GM12878 (cell line): ENCODE measurements at regions not wholly inside any gene's neighbourhood (a gene's known extent, or its start where the extent isn't known, plus 50 kb on each side); places are given as distances from the start of the nearest gene placed in this dataset.

Experiments
- ATAC-seq: fragments of 200-7000 bp; cut with Tn5 transposase; 3 replicates; pipeline ENCODE4 v1.9.1; 2020; ENCODE audit warnings: mild to moderate bottlenecking, moderate library complexity
- BruUV-seq: library from RNA; stranded (reverse); fragments of 400-500 nt; replicated peaks from 2 replicates; lab custom pipeline; 2021; lab: Mats Ljungman, UMichigan
- CTCF ChIA-PET: fragments of 300-600 bp; sonication (Branson Sonifier 250); formaldehyde crosslinking; extraction: SDS; loops from one replicate; lab custom pipeline; 2021; ENCODE audit warnings: inconsistent platforms; lab: Yijun Ruan, JAX
- POLR2A ChIA-PET: fragments of 350-600 bp; formaldehyde crosslinking; extraction: SDS; loops from one replicate; lab custom pipeline; 2021; ENCODE audit warnings: inconsistent platforms; lab: Charles Lee
- RAD21 ChIA-PET: fragments of 300-600 bp; sonication (Branson Sonifier 250); formaldehyde crosslinking; loops from one replicate; lab custom pipeline; 2023; ENCODE audit warnings: antibody characterized with exemption; ENCODE audit not compliant: unreplicated experiment; lab: Charles Lee
- SMC1A ChIA-PET: fragments of 300-600 bp; sonication (Branson Sonifier 250); formaldehyde crosslinking; loops from one replicate; lab custom pipeline; 2023; ENCODE audit not compliant: unreplicated experiment, uncharacterized antibody; lab: Charles Lee
- DNase-seq: peaks from one replicate; pipeline ENCODE4 v3.0.0-alpha.2; 2011; ENCODE audit warnings: low read depth, low spot score
- FAIRE-seq: peaks from 3 replicates; lab custom pipeline; 2011; peaks lifted over from hg19 to GRCh38; lab: Jason Lieb, UNC
- H2AFZ ChIP-seq: 2 replicates; pipeline ENCODE4 v1.6.0; 2011; ENCODE audit warnings: low read depth, low read length, control low read depth; ENCODE audit not compliant: control insufficient read depth
- H3K27ac ChIP-seq: 2 replicates; pipeline ENCODE4 v1.5.1; 2011; ENCODE audit warnings: control low read depth; ENCODE audit not compliant: control insufficient read depth, insufficient read depth
- H3K27me3 ChIP-seq, 2 experiments: replicated peaks in 1 of 2; 2 replicates each; pipeline versions ENCODE4 v1.6.0 to v1.6.1; 2011; ENCODE audit warnings: low read length in 1 of 2; ENCODE audit not compliant: control insufficient read depth in 2 of 2, insufficient read depth in 2 of 2
- H3K36me3 ChIP-seq, 2 experiments: 2 replicates each; pipeline ENCODE4 v1.5.1; 2011; ENCODE audit warnings: low read length in 1 of 2; ENCODE audit not compliant: control insufficient read depth in 2 of 2, insufficient read depth in 2 of 2
- H3K4me1 ChIP-seq: 2 replicates; pipeline ENCODE4 v1.6.1; 2011; ENCODE audit warnings: mild to moderate bottlenecking, low read length, moderate library complexity, mixed read lengths; ENCODE audit not compliant: control insufficient read depth, insufficient read depth
- H3K4me2 ChIP-seq: 2 replicates; pipeline ENCODE4 v1.6.0; 2011; ENCODE audit warnings: control low read depth; ENCODE audit not compliant: control insufficient read depth, insufficient read depth
- H3K4me3 ChIP-seq: fragments of 200-600 bp; sonication (generic); 2 replicates; pipeline ENCODE4 v1.5.1; 2016
- H3K79me2 ChIP-seq: 2 replicates; pipeline ENCODE4 v1.6.0; 2011; ENCODE audit warnings: low read length; ENCODE audit not compliant: control insufficient read depth, insufficient read depth
- H3K9ac ChIP-seq: 2 replicates; pipeline ENCODE4 v1.8.0; 2011; ENCODE audit warnings: low read length, control low read depth, mixed read lengths; ENCODE audit not compliant: control insufficient read depth, insufficient read depth
- H3K9me3 ChIP-seq: replicated peaks from 3 replicates; pipeline ENCODE4 v1.5.1; 2011; ENCODE audit warnings: mild to moderate bottlenecking, low read length; ENCODE audit not compliant: control insufficient read depth, insufficient read depth
- H4K20me1 ChIP-seq: 2 replicates; pipeline ENCODE4 v1.6.0; 2011; ENCODE audit not compliant: control insufficient read depth, insufficient read depth
- JUND ChIP-seq: IDR thresholded peaks from 2 replicates; pipeline ENCODE4 v1.6.1; 2012; ENCODE audit warnings: low read depth, mild to moderate bottlenecking, low read length, improper control_type of control experiment, moderate library complexity
- POLR2AphosphoS2 ChIP-seq: IDR thresholded peaks from 2 replicates; pipeline ENCODE4 v1.6.1; 2011; ENCODE audit warnings: low read depth, mild to moderate bottlenecking, low read length, improper control_type of control experiment, moderate library complexity
- RUNX3 ChIP-seq: IDR thresholded peaks from 2 replicates; pipeline ENCODE4 v1.6.1; 2012; ENCODE audit warnings: low read length, inconsistent platforms
- WGBS: methylation state at CpG from one replicate; pipeline ENCODE4 v1.1.6; 2016; ENCODE audit warnings: low lambda C conversion rate; ENCODE audit not compliant: insufficient replicate concordance, insufficient coverage; ENCODE audit errors: missing lambda C conversion rate; 5-methylcytosine and 5-hydroxymethylcytosine counted together
- in situ Hi-C: fragments of 300-500 bp; cut with MboI; formaldehyde crosslinking; loops from 9 replicates; pipeline ENCODE4 v1.14.3; 2018; ENCODE audit warnings: mixed read lengths
- intact Hi-C: fragments of 100-400 bp; cut with micrococcal nuclease; formaldehyde crosslinking; loops from one replicate; pipeline ENCODE4 v1.14.2; 2022; ENCODE audit not compliant: unreplicated experiment
- TF ChIP-seq, protein P1 (sequence below): fragments of 450-650 bp; conservative IDR thresholded peaks from 2 replicates; pipeline ENCODE4 v1.6.1; 2017; ENCODE audit warnings: mild to moderate bottlenecking, moderate library complexity

DNA sequence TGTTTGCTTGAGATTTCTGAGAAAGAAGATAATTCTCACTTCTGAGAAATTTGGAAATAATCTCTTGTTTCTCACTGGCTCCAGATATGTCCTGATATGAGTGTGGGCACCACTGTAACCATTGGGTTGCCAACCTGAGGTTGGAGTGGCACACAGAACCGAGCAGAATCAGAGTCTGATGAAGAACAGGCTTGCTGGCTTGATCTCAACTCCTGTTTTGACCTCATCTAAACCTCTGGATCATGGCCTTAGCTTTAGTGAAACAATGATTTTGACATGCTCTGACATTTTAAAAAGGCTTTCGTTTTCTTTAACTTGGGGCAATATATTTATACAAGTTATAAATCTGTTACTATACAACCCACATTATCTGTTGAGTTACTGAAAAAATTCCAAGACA, 548.0 kb downstream of the IRS1 start:
- POLR2A ChIA-PET, result no interaction called here
- Histone ChIP-seq H4K20me1 (no peaks in the 10 kb centered on the region), H3K9ac (no peak overlapping the region), H3K27me3 (no peaks in the 10 kb centered on the region), H3K27ac (no peak overlapping the region), H3K9me3 (no peaks in the 10 kb centered on the region), H3K79me2 (no peaks in the 10 kb centered on the region), H3K36me3 (no peaks in the 10 kb centered on the region), H3K4me2 (no peak overlapping the region), H3K4me1 (no peaks in the 10 kb centered on the region), H3K4me3 (no peak overlapping the region), H2AFZ (no peak overlapping the region)
- no peak for FAIRE-seq
- in situ Hi-C loops (no loop called here), intact Hi-C loops (no loop called here)
- DNase-seq, result no peak
- SMC1A ChIA-PET, result no interaction called here
- no TSS peak for BruUV-seq
- ATAC-seq, result no peak
- 3% methylated on average over 2 of the region's 2 CpGs for WGBS
- RAD21 ChIA-PET, result no interaction called here
- TF ChIP-seq RUNX3 (no peak), JUND (no peak), POLR2AphosphoS2 (no peak)
- TF ChIP-seq, protein P1, sequence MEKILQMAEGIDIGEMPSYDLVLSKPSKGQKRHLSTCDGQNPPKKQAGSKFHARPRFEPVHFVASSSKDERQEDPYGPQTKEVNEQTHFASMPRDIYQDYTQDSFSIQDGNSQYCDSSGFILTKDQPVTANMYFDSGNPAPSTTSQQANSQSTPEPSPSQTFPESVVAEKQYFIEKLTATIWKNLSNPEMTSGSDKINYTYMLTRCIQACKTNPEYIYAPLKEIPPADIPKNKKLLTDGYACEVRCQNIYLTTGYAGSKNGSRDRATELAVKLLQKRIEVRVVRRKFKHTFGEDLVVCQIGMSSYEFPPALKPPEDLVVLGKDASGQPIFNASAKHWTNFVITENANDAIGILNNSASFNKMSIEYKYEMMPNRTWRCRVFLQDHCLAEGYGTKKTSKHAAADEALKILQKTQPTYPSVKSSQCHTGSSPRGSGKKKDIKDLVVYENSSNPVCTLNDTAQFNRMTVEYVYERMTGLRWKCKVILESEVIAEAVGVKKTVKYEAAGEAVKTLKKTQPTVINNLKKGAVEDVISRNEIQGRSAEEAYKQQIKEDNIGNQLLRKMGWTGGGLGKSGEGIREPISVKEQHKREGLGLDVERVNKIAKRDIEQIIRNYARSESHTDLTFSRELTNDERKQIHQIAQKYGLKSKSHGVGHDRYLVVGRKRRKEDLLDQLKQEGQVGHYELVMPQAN, result no peak
- CTCF ChIA-PET, result no interaction called here
